NK-92 treated with Interleukin-12 subunit alpha and Interleukin-12 subunit beta, amount 100 ng/mL, for 24 hours (cell line): ENCODE measurements at regions not wholly inside any gene's neighbourhood (a gene's known extent, or its start where the extent isn't known, plus 50 kb on each side); places are given as distances from the start of the nearest gene placed in this dataset.
"Not testable (repeated sequence)": the region's sequence is repeated elsewhere in the genome, so short reads cannot be mapped to it uniquely, and the experiment has no call there.

Experiments
- DNase-seq: peaks from one replicate; lab custom pipeline; 2025; lab: John Stamatoyannopoulos, UW

DNA sequence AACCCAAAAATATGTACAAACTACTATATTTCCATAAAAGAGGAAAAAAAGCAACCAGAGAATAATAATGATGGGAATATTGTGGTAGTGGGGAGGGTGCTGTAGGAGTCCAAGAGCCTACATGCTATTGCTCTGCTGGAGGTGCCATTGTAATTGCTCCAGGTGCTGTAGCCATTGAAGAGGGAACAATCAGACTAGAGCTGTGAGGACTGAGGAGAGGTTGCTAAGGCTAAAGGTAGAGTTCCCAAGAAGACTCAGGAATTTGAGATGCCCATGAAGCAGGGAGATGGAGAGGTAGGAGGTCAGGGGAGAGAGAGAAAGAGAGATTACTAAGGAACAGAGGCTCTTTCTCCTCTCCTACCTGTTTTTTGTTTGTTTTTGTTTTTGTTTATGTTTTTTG, 394.0 kb downstream of the DMRTA1 start:
- no peak for DNase-seq

GRCh38 chr9:22845243-22845642, 398.6 kb downstream of the DMRTA1 start:
- not testable (repeated sequence) for DNase-seq

GRCh38 chr9:22855980-22856379, 409.4 kb downstream of the DMRTA1 start:
- DNase-seq = no peak

- DNase-seq = no peak
Observed at GRCh38 chr9:22857316-22857715, 410.7 kb downstream of the DMRTA1 start.

DNA sequence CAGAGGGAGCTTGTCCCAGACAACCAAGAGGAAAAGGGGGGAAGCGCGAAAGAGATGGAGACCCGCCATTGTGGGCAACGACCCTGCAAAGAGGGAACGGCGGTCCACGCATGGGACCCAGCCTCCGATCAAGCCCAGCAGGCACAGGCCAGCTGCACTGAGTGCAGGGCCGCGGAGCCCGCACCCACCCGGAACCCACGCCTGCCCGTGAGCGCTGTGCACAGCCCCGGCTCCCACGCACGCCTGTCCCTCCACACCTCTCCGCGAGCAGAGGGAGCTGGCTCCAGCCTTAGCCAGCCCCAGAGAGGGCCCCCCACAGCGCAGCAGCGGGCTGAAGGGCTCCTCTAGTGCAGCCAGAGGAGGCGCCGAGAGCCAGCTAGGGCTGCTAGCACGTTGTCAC, 416.5 kb downstream of the DMRTA1 start:
- no peak for DNase-seq

DNA sequence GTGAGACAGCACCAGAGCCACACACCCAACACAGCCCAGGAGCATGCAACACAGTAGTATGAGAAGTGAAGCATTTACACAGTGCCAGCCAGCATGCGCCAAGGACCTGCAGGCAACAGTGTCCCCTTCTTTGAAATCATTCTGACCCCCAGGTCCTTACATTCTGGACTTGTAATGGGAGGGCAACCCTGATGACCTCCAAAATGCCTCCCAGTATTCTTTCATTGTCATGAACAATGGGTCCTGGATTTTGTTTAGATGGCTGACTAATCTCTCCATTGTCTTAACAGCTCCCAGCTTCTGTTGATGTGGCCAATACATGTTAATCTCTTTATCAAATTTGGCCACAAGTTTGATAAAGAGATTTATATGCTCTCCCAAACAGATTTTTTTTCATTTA, 417.1 kb downstream of the DMRTA1 start:
- DNase-seq = no peak

- DNase-seq = no peak
Observed at GRCh38 chr9:22893196-22893843, 446.7 kb downstream of the DMRTA1 start.

DNA sequence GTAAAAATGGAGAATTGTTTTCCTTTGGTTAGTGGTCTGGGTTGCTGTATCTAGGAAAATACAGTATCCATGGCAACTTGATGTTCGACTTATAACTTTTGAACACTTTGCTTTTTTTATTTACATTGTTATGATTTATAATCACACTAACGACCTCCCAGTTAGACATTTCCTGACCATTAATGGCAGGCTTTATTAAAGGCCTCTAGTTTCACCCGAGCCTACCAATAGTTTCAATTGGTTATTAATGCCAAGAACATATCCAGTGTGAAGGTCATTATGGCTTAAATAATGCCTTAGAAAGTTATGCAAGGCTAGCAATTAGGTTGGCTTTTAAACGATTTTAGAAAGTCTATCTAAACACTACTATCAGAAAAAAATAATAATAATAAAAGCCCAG, 452.0 kb downstream of the DMRTA1 start:
- DNase-seq = no peak

DNA sequence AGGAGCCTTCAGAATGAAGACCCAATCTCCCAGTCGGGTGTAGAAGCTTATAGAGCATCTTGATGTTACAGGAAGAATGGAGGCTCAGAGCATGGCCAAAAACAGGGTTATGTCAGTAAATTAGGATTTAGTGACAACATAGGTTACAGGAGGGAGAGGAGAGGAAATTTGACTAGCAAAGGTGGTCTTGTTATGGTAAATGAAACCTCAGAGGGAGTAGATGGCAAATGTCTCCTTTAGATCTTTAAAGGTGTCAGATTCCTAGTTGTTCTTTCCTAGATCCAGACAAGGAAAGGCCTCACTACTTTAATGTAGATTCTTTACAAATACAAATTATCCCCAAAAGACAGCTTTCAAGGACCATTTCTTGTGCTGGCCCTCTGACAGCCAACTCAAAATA, 465.0 kb downstream of the DMRTA1 start:
- DNase-seq = no peak

GRCh38 chr9:22913026-22913425, 466.4 kb downstream of the DMRTA1 start:
- no peak for DNase-seq

DNA sequence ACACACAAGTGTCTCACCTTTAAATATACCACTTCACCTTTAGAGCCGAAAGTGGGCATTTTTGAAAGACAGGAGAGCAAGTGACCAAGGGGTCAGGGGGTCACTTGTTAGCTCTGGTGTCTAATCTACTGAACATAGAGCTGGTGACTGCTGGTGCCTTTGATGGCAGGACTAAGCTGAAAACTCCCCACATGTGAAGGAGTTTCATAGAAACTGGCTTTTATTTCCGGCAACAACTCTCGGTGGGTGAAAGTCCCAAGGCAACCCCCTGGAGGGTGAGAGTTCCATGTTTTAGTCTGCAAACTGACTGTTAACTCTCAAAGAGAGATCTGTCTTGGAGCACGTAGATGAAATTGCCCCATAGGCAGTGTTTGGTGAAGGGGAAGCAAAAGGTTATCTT, 466.9 kb downstream of the DMRTA1 start:
- DNase-seq = no peak

- DNase-seq = no peak
Observed at GRCh38 chr9:22916148-22916547, 469.5 kb downstream of the DMRTA1 start.

GRCh38 chr9:22919423-22919822, 472.8 kb downstream of the DMRTA1 start:
- DNase-seq = no peak

DNA sequence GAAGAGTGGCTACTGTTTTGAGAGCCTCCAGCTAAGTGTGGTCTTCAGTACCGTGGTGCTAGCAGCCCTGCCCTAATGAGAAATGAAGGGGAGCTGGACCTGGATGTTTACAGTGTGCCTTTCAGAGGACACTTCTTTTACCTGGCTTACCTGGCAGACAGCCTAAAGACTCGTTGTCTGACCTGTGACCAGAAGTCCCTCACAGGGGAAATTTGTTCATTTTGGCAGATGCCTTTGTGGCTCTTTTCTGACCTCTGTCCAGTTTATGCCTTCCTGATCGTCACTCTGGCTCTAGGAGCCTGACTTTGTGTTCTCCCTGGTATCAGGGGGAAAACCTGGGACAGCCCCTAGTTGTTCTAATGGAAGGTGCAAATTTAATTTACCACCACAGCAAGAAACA, 475.1 kb downstream of the DMRTA1 start:
- DNase-seq = no peak

GRCh38 chr9:22922222-22922621, 475.6 kb downstream of the DMRTA1 start:
- no peak for DNase-seq

DNA sequence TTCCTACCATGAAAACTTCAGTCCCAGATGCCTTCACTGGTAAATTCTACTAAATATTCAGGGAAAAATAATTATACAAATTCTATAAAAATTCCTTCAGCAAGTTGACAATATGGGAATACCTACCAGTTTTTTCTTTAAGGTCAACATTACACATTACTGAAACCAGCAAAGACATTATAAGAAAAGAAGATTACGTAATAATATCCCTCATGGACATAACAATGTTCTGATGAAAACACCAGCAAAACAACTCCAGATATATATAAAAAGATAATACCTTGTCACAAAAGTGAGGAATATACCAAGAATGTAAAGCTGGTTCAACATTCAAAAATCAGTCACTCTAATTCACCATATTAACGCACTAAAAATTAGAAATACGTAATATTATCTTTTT, 507.9 kb downstream of the DMRTA1 start:
- DNase-seq = no peak

DNA sequence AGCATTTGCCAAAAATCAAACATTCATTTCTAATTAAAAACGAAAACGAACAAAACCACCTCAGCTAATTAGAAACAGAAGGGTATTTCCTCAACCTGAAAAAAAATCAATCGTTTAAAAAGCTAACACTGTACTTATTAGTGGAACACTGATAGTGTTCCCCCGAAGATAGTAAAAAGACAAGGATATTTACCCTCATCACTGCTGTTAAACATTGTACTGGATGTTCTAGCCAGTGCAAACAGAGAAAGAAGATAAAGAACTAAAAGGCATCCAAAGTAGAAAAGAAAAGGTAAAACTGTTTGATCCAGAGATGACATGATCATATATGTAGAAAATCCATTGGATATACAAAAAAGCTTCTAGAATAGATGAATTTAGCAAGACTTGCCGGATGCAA, 508.3 kb downstream of the DMRTA1 start:
- no peak for DNase-seq

GRCh38 chr9:22969350-22969979, 522.8 kb downstream of the DMRTA1 start:
- no peak for DNase-seq

DNA sequence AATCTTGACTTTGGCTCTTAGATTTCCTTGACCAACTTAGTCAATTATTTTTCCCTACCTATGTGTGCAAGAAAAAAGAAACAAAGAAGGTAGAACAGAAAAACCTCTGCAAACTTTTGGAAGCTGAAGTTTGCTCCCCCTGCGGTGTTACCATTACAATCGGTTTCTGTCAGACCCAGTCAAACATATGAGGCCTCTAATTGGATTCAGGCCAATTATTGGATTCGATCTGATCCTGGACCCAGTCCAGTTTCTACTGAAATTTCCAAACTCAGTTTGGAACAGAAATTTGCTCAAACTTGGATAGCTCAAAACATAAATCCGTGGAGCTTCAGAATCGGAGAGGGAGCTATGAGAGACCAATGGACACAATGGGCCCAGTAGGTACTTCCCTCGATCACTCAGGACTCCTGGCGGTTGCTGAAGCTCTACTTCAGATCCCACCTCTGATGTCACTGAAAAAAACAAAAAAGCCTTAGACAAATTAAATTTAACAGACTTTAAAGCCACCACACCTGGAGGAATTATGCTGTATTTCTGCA, 523.9 kb downstream of the DMRTA1 start:
- no peak for DNase-seq

DNA sequence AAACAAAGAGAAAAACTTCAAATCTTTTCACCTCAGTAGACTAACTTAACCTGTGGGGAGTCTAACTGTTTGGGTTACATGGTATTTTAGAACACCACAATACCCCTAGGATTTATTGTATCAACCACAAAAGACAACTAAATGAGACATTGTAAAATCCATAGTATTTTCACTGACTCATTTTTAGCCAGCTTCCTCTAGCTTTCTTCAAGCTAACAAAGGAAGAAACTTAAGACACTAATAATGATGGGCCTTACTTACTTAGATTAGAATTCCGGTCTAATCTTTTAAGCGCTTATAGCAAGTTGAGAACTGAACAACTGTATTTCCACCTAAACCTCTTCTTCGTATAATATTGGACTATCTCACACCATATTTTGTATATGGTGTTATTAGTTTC, 529.3 kb downstream of the DMRTA1 start:
- DNase-seq = no peak

DNA sequence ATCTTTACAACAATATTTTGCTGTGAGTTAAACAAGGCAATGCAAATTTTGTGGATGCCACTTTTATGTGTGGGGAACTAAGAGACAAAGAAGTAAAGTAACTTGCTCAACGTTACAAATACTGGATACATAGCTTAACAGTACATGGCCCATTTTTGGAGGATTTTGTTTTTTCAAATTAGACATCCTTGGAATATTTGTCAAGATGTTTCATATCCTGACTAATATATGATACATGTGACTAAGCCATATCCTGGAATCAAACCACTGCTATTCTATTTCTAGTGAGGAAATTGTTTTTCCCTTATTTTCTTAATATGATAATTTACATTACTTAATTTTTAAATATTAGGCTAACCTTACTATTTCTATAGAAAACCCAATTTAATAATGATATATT, 529.8 kb downstream of the DMRTA1 start:
- DNase-seq = no peak

DNA sequence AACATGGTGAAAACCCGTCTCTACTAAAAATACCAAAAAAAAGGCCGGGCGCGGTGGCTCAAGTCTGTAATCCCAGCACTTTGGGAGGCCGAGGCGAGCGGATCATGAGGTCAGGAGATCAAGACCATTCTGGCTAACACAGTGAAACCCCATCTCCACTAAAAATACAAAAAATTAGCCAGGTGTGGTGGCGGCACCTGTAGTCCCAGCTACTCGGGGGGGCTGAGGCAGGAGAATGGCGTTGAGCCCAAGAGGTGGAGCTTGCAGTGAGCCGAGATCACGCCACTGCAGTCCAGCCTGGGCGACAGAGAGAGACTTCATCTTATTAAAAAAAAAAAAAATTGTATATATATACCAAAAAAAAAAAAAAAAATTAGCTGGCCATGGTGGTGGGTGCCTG, 533.8 kb downstream of the DMRTA1 start:
- DNase-seq = not testable (repeated sequence)

DNA sequence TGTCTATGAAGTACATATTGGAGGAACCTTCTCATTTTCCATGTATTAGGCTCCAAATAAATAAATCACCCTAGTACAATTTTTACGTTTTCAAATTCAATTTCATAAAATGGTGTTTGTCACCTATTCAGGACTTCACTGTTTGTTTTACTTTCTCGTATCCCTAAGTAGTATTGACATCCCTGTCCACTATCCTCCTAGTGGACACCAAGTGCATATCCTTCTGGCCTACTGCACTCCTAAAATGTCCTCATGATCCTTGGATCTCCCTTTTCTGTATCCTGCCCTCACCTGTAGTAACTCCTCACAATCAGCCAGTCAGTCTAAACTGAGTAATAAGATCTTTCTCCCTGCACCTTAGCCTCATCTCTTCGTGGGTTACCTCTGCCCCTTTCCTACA, 539.9 kb downstream of the DMRTA1 start:
- no peak for DNase-seq

DNA sequence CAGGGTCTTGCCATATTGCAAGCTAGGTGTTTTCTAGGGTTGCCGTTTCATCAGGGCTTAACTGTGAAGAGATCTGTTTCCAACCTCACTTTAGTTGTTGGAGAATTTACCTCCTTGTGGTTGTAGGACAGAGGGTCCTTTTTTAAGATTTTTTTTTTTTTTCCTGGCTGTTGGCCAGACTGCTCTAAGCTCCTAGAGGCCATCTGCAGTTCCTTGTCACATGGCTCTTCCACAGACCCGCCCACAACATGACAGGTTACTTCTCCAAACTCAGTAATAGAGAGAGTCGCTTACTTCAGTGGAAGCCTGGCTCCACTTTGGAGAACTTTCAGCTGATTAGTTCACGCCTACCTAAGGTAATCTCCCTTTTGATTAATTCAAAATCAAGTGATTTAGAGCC, 543.7 kb downstream of the DMRTA1 start:
- no peak for DNase-seq
